ENCODE measurements at regions not wholly inside any gene's neighbourhood (a gene's known extent, or its start where the extent isn't known, plus 50 kb on each side); places are given as distances from the start of the nearest gene placed in this dataset.

DNA sequence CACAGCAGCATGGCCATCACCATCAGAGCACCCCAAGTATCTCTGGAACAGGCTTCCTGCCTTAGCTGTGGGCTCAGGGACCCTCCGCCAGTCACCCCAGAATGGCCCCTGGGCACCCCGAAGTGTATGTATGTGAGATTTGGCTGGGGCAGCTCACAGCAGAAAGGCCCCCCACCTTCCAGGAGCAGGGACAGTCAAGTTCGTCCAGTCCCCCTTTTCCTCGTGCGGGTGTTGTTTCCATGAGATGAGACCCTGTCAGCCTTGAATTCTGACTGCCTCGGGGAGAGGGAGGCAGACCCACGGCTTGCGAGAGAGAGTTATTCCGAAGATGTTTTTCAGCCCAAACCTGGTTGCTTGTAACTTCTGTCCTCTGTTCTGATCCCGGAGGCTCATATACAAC lies 290.9 kb upstream of the HDAC4 start:
- no peak for DNase-seq (ENCODE audit: low read depth in 2 of 2)

GRCh38 chr2:239690651-239691631 lies 290.1 kb upstream of the HDAC4 start:
- DNase-seq (ENCODE audit: low read depth in 2 of 2) = no peak

DNA sequence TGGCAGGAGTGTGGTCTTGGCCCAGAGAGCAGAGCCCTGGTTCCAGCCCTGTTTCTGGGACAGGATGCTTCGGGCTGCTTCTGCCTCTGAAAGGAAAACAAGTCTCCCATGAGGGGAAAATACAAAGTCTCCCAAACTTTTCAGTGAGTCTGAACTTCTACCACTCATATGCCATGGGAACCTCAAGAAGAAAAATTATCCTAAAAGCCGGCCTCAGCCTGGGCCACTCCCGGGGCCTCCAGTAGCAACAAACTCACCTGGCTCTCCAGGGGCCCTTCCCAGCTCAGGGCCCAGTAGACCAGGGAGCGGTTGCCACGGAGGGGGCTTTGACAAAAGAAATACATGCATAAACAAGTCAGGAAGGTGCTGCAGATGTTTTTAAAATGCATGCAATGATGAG lies 289.2 kb upstream of the HDAC4 start:
- DNase-seq (ENCODE audit: low read depth in 2 of 2) = no peak

DNA sequence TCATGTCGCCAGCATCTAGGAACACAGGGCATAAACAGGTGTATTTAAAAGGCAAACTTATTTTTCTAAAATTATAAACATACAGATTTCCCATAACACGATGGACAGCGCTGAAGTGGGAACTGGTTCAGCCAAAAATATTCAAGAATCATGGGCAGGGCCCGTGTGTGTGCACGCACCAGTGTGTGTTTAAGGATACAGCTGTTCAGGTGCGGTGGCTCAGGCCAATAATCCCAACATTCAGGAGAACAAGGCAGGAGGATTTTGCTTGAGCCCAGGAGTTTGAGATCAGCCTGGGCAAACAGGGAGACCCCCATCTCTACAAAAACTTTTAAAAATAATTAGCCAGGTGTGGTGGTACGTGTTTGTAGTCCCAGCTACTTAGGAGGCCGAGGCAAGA lies 288.6 kb upstream of the HDAC4 start:
- no peak for DNase-seq (ENCODE audit: low read depth in 2 of 2)

GRCh38 chr2:239688840-239689239 lies 288.0 kb upstream of the HDAC4 start:
- DNase-seq (ENCODE audit: low read depth in 2 of 2) = no peak

GRCh38 chr2:239688122-239688681 lies 287.4 kb upstream of the HDAC4 start:
- DNase-seq (ENCODE audit: low read depth in 2 of 2) = no peak

DNA sequence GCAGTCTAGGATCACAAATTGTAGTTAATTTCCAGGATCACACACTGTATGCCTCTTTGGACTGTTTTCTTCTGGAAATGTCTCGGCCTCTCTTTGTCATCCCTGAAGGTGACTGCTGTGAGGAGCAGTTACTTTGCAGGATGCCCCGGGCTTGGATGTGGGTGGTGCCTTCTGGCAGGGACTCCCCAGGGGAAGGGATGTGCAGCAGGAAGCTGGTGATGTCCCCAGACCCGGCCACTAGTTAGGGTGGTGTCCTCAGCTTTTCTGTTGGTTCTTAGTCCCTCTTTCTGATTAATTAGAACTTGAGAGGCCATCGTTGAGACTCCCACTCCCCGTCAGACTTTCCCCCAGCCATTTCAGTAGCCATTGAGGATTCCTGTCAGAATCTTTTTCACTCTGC lies 286.6 kb upstream of the HDAC4 start:
- DNase-seq (ENCODE audit: low read depth in 2 of 2) = no peak

DNA sequence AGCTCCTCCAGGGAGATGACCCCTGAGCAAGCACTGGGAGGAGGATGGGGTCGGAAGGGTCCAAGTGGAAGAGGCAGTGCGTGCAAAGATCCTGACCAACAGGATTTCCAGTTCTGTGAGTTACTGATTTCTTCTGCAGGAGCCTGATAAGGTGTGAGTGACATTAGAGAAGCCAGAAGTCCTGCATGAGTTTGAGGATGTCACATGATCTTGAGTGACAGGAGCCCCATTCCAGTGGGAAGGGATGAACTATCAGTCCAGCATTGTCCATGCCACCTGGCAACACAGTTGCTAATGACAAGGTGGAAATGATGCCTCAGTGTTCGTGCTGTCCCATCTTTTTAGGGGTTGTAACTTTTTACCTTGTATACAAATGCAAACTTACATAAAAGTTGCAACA lies 285.1 kb upstream of the HDAC4 start:
- no peak for DNase-seq (ENCODE audit: low read depth in 2 of 2)

DNA sequence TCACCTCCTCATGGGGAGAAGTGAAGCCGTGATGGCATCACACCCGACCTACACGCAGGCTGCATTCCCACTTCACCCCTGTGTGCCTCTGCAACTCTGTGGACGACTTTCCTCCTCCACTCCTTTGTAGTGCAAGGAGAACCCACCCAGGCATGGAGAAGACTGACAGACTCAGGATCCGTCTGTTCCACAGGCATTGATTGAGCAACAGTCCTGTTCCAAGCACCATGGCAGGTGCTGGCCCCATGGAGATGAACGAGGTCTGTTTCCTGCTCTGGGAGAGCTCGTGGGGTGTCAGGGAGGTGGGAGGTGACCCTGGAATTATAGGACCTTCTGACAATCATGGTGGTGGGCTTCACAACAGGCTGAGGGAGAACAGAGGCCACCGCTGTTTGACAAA lies 284.7 kb upstream of the HDAC4 start:
- DNase-seq (ENCODE audit: low read depth in 2 of 2) = no peak

DNA sequence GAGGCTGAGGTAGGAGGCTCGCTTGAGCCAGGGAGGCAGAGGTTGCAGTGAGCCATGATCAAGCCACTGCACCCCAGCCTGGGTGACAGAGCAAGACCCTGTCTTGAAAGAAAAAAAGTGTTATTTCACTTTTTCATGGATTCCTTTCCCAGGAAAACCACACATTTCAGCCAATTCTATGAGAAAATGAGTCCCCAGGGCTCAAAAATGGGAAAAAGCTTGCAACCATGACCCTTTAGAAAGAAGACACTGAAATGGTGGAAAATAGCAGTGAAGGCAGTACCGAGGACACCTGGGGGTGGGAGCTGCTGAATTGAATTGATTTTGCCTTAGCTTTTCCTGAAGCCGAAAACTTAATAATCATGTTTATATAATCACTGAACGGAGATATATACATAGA lies 284.2 kb upstream of the HDAC4 start:
- no peak for DNase-seq (ENCODE audit: low read depth in 2 of 2)

DNA sequence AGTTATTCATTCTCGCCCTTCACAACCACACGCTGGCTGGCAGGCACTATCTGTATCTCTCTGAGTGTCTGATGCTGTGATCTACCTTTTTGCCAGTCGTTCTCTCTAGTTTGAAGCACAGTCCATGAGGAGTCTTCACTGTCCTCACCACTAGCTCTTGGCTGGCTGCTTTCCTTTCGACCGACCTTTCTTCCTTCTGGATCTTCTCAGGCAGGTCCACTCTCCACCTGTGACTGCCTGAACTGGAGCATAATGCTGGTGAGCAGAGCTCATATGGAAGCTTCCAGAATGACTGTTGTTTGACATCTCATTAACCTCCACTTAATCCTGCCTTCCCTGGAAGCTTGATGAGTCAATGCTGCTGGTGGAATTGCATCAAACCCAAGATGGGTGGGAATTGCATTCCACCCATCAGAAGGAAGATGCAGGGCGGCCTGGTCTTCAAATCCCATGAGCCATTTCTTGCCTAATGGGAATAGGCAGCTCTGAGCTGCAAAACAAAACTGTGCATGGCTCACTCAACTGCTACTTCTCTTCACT lies 283.5 kb upstream of the HDAC4 start:
- DNase-seq (ENCODE audit: low read depth in 2 of 2) = no peak

DNA sequence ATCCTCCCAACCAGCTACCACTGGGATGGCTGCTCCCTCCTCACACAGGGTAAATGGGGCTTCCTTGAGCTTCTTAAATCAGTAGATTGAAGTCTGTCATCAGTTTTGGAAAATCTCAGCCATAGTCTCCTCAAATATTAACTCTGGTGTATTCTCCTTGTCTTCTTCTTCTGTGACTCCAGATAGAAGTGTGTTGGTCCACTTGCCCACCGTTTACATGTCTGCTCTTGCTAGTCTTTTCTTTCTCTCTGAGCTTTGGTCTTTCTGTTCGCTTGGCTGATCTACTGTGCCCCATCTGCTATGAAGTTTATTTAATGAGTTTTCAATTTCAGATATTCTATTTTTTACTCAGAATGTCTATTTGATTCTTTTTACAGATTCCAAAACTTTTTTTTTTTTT lies 281.7 kb upstream of the HDAC4 start:
- no peak for DNase-seq (ENCODE audit: low read depth in 2 of 2)

DNA sequence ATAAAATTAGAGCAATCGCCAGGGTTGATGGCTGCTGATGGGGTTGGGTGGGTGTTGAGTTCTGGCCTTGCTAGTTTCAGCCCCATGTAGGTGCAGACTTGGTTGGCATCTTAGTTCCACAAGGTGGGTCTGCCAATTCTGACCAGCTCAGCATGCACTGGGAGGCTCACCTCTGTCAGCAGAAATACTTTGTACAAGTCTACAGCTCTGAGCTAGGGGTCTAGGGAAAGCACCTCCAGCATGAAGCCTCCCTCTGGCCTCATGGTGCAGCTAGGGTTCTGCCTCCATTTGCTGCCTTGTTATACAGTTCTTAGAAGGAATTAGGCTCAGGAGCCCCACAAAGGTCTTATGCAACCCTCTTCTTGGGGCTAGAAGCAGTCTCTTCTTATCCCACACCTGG lies 278.9 kb upstream of the HDAC4 start:
- DNase-seq (ENCODE audit: low read depth in 2 of 2) = no peak

DNA sequence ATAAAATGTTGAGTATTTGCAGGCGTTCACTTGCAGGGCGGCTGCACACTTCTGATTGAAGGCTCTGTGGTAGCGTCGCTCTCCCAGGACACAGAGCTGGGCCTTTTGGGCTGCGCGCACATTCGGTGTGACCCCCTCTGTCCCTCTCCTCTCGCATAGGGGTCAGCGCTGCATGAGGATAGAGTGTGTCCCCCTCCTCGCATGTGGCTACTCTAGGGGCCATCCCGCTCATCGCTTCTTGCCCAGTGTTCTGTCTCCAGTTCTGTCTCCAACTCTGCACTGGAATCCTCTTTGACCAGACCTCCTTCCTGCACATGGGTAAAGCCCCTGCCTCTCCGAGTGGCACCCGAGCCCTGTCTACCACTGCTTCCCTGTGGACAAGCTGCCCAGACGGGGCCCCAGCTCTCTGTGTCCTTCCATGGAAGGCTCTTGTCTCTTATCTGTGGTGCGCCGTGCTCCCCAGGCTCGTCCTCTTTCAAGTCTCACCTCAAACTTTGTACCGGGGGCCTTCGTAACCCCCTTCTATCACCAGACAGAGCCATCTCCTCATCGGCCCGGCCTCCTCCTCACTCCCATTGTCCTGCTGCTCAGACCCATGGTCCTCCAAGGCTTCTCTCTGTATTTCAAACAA lies 278.0 kb upstream of the HDAC4 start:
- DNase-seq (ENCODE audit: low read depth in 2 of 2) = no peak

- no peak for DNase-seq (ENCODE audit: low read depth in 2 of 2)
These were observed 277.3 kb upstream of the HDAC4 start for GRCh38 chr2:239678186-239678490.

GRCh38 chr2:239677453-239678185 lies 276.8 kb upstream of the HDAC4 start:
- DNase-seq (ENCODE audit: low read depth in 2 of 2) = no peak

- DNase-seq (ENCODE audit: low read depth in 2 of 2) = no peak
These were observed 276.1 kb upstream of the HDAC4 start for GRCh38 chr2:239676716-239677452.

DNA sequence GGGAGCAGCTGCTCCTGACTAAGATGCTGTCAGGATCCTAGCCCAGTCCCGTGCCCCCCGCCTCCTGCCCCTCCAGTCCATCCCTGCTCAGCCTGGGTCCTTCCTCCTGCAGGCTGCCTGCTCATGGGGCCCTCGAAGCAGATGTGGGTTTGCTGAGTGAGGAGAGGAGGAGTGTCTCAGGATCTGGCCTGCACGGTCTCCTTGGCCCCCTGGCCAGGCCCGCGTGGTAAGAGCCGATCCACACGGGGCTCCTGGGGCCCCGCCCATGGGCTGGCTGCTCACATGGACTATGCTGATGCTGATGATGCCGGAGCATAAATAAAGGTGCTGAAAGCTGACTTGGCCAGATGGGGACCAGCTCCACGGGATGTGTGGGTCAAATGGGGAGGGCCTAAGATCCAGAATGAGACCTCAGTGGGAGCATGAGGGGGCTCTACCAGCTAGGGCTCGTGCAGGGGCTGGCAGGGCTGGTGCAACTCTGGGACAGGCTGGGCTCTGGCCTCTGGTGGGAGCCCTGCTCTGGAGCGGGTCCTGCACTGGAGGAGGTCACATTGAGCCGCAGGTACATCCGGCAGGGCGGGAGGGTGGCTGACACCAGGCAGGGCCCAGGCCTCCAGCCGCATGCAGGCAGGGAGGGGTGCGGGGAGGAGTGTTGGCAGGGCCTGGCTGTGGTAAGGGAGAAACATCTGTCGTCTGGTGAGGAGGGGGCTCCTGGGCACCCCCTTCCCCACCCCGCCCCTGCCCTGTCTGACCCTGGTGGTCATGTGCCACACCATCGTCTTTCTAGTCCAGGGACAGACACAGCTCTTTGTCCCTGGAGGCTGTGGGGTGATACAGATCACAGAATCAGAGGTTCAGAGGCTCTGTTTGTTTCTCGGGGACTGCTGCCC lies 275.3 kb upstream of the HDAC4 start:
- no peak for DNase-seq (ENCODE audit: low read depth in 2 of 2)

- no peak for DNase-seq (ENCODE audit: low read depth in 2 of 2)
These were observed 274.4 kb upstream of the HDAC4 start for GRCh38 chr2:239674981-239675825.

Data from activated CD4-positive, alpha-beta T cell treated with anti-CD3 and anti-CD28 coated beads for 24 hours (primary cell).